OCI-LY7 (cell line): ENCODE measurements at regions not wholly inside any gene's neighbourhood (a gene's known extent, or its start where the extent isn't known, plus 50 kb on each side); places are given as distances from the start of the nearest gene placed in this dataset.

ENCODE experiments used
- BruUV-seq: library from RNA; stranded (reverse); fragments of 400-500 nt; replicated peaks from 2 replicates; lab custom pipeline; 2021; lab: Mats Ljungman, UMichigan
- CTCF ChIA-PET: fragments of 300-600 bp; sonication (Branson Sonifier 250); formaldehyde crosslinking; loops from one replicate; lab custom pipeline; 2022; ENCODE audit warnings: antibody characterized with exemption; ENCODE audit not compliant: unreplicated experiment; lab: Charles Lee
- POLR2A ChIA-PET: fragments of 300-600 bp; sonication (Branson Sonifier 250); formaldehyde crosslinking; loops from one replicate; lab custom pipeline; 2022; ENCODE audit warnings: antibody characterized with exemption; lab: Charles Lee
- DNase-seq: peaks from one replicate; pipeline ENCODE4 v3.0.0-alpha.2; 2015; ENCODE audit warnings: low spot score
- H2AFZ ChIP-seq: fragments of 200-600 bp; sonication (generic), shearing (Covaris generic); 2 replicates; pipeline ENCODE4 v1.6.1; 2014; ENCODE audit warnings: mild to moderate bottlenecking, antibody characterized with exemption, low read length, moderate library complexity
- H3K27ac ChIP-seq: fragments of 200-600 bp; sonication (generic); 2 replicates; pipeline ENCODE4 v1.5.1; 2014; ENCODE audit warnings: mixed run types, low read depth, mild to moderate bottlenecking, moderate library complexity, low read length, inconsistent platforms; ENCODE audit not compliant: poor library complexity, severe bottlenecking
- H3K36me3 ChIP-seq: fragments of 200-600 bp; sonication (generic); 2 replicates; pipeline ENCODE4 v1.6.1; 2014; ENCODE audit warnings: mild to moderate bottlenecking, antibody characterized with exemption, low read length, moderate library complexity, mixed read lengths; ENCODE audit not compliant: insufficient read depth
- H3K4me1 ChIP-seq: fragments of 200-600 bp; sonication (generic); 2 replicates; pipeline ENCODE4 v1.5.1; 2014; ENCODE audit warnings: mild to moderate bottlenecking, low read length; ENCODE audit not compliant: insufficient read depth, poor library complexity, severe bottlenecking
- H3K4me2 ChIP-seq: fragments of 200-600 bp; sonication (generic); 2 replicates; pipeline ENCODE4 v1.6.1; 2014; ENCODE audit warnings: mild to moderate bottlenecking, low read length
- H3K4me3 ChIP-seq: fragments of 200-600 bp; sonication (generic); 2 replicates; pipeline ENCODE4 v1.5.1; 2014; ENCODE audit warnings: mild to moderate bottlenecking, low read depth, low read length; ENCODE audit not compliant: poor library complexity, severe bottlenecking
- H3K79me2 ChIP-seq: fragments of 200-600 bp; sonication (generic); 2 replicates; pipeline ENCODE4 v1.6.1; 2016; ENCODE audit warnings: low read depth, mild to moderate bottlenecking, low read length, moderate library complexity, mixed read lengths; ENCODE audit not compliant: insufficient read depth
- H3K9me2 ChIP-seq: fragments of 200-600 bp; sonication (generic); 2 replicates; pipeline ENCODE4 v1.6.1; 2016; ENCODE audit warnings: mild to moderate bottlenecking, low read length, mixed read lengths; ENCODE audit not compliant: insufficient read depth
- H3K9me3 ChIP-seq: fragments of 200-600 bp; sonication (generic); 2 replicates; pipeline ENCODE4 v1.6.1; 2014; ENCODE audit warnings: mild to moderate bottlenecking, mixed run types, low read length, mixed read lengths
- H4K20me1 ChIP-seq: fragments of 200-600 bp; sonication (generic); 2 replicates; pipeline ENCODE4 v1.6.1; 2014; ENCODE audit warnings: mild to moderate bottlenecking, antibody characterized with exemption, low read length, moderate library complexity, mixed read lengths; ENCODE audit not compliant: insufficient read depth
- EZH2phosphoT487 ChIP-seq: fragments of 200-600 bp; sonication (generic); IDR thresholded peaks from 2 replicates; pipeline ENCODE4 v1.6.1; 2018; ENCODE audit warnings: low read depth, borderline replicate concordance, mild to moderate bottlenecking, mixed run types, antibody characterized with exemption, low read length, moderate library complexity, mixed read lengths
- intact Hi-C: fragments of 100-400 bp; cut with micrococcal nuclease; formaldehyde crosslinking; loops from one replicate; pipeline ENCODE4 v1.10.0; 2022; ENCODE audit not compliant: unreplicated experiment
- TF ChIP-seq, protein P1 (sequence below): fragments of 200-600 bp; sonication (generic); conservative IDR thresholded peaks from 2 replicates; pipeline ENCODE4 v1.5.1; 2014; ENCODE audit warnings: mild to moderate bottlenecking, antibody characterized with exemption, low read length, moderate library complexity, mixed read lengths

- H3K36me3 ChIP-seq: no peaks in the 10 kb centered on the region
These were observed 113.2 kb downstream of the HERPUD2 start for GRCh38 chr7:35581605-35582210.

DNA sequence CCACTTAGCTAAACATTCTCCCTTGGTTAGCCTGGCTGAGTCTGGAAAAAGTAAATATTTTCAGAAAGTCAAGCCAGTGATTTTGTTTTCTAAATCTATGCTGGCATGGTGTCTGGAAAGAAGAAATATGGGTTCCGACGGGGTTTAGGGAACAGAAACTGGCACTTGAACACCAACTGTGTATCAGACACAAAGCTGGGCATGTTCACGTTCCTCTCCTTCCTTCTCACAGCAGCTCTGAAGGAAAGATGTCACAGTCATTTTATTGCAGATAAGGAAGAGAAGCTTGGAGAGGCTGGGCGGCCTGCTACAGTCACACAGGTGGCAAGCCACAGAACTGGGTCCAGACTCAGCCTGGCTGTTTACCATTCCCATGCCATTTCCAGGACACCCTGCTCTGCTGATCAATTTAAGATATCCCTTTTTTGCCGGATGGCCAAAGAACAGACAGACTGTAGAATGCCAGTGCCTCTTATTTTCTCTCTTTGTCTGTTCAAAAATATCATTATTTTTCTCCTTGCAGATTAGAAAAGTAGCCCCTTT, 118.8 kb downstream of the HERPUD2 start:
- Histone ChIP-seq H3K4me1 (peaks cover 3% of the 10 kb centered on the region), H3K4me2 (no peak overlapping the region), H3K27ac (no peak overlapping the region), H3K4me3 (no peak overlapping the region), H2AFZ (no peak overlapping the region), H3K9me2 (no peaks in the 10 kb centered on the region), H3K9me3 (no peaks in the 10 kb centered on the region), H3K79me2 (no peaks in the 10 kb centered on the region), H3K36me3 (no peaks in the 10 kb centered on the region), H4K20me1 (no peaks in the 10 kb centered on the region)
- CTCF ChIA-PET: no interaction called here
- no peak for TF ChIP-seq EZH2phosphoT487
- TF ChIP-seq, protein P1, sequence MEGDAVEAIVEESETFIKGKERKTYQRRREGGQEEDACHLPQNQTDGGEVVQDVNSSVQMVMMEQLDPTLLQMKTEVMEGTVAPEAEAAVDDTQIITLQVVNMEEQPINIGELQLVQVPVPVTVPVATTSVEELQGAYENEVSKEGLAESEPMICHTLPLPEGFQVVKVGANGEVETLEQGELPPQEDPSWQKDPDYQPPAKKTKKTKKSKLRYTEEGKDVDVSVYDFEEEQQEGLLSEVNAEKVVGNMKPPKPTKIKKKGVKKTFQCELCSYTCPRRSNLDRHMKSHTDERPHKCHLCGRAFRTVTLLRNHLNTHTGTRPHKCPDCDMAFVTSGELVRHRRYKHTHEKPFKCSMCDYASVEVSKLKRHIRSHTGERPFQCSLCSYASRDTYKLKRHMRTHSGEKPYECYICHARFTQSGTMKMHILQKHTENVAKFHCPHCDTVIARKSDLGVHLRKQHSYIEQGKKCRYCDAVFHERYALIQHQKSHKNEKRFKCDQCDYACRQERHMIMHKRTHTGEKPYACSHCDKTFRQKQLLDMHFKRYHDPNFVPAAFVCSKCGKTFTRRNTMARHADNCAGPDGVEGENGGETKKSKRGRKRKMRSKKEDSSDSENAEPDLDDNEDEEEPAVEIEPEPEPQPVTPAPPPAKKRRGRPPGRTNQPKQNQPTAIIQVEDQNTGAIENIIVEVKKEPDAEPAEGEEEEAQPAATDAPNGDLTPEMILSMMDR: no peak
- no TSS peak for BruUV-seq
- DNase-seq: no peak
- intact Hi-C loops: no loop called here
- POLR2A ChIA-PET: no interaction called here

More at GRCh38 chr7:35581605-35582210, 113.2 kb downstream of the HERPUD2 start:
- DNase-seq: no peak
- no peak overlapping the region for H3K4me2 ChIP-seq
- no peak overlapping the region for H3K4me3 ChIP-seq
- BruUV-seq: no TSS peak
- no peak for TF ChIP-seq EZH2phosphoT487
- TF ChIP-seq, protein P1: no peak
- no peaks in the 10 kb centered on the region for H4K20me1 ChIP-seq
- no peaks in the 10 kb centered on the region for H3K4me1 ChIP-seq
- ChIA-PET CTCF (no interaction called here), POLR2A (no interaction called here)
- intact Hi-C loops: no loop called here
- H2AFZ ChIP-seq: no peak overlapping the region
- H3K9me2 ChIP-seq: no peaks in the 10 kb centered on the region
- no peak overlapping the region for H3K27ac ChIP-seq
- no peaks in the 10 kb centered on the region for H3K79me2 ChIP-seq
- H3K9me3 ChIP-seq: no peaks in the 10 kb centered on the region

DNA sequence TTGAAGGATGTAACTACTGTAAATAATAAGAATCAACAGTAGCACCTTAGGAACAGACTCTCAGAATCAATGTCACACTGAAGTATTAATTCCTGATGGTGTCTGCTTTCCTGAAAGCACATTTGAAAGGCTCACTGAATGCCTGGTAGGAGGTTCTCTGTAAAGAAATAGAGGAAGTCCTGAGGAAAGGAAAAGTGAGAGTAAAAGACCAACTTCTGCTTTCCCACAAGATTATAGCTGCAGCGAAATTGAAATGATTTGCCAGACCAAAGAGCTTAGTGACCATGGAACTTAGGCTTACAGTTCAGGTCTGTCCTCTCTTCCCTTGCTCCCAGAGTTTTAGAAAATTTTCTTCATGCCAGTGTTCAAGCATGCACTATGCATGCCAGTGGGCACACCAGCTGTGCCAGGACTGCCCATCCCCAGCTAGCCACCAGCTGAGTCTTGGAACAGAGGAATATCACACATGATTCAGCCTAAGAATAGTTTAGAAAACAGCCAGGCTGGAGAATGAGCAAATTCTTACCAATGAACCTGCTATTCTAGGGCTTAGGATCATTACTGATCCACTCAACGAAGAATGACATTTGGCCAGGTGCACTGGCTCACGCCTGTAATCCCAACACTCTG, 123.2 kb downstream of the HERPUD2 start:
- Histone ChIP-seq H3K9me3 (no peaks in the 10 kb centered on the region), H3K36me3 (no peaks in the 10 kb centered on the region), H3K4me3 (no peak overlapping the region), H3K4me1 (peaks cover 7% of the 10 kb centered on the region), H2AFZ (no peak overlapping the region), H3K79me2 (no peaks in the 10 kb centered on the region), H3K9me2 (no peaks in the 10 kb centered on the region), H3K27ac (no peak overlapping the region), H4K20me1 (no peaks in the 10 kb centered on the region), H3K4me2 (no peak overlapping the region)
- no peak for DNase-seq
- TF ChIP-seq, protein P1: no peak
- TF ChIP-seq EZH2phosphoT487: no peak
- no TSS peak for BruUV-seq
- ChIA-PET POLR2A (no interaction called here), CTCF (no interaction called here)
- intact Hi-C loops: no loop called here
